Panc1 (cell line): ENCODE measurements at regions not wholly inside any gene's neighbourhood (a gene's known extent, or its start where the extent isn't known, plus 50 kb on each side); places are given as distances from the start of the nearest gene placed in this dataset.

ENCODE experiments used
- ATAC-seq: fragments of 200-7000 bp; cut with Tn5 transposase; 2 replicates; pipeline ENCODE4 v1.9.1; 2020; ENCODE audit warnings: mild to moderate bottlenecking, moderate library complexity
- BruUV-seq: library from RNA; stranded (reverse); fragments of 400-500 nt; replicated peaks from 2 replicates; lab custom pipeline; 2021; lab: Mats Ljungman, UMichigan
- CTCF ChIA-PET: fragments of 300-600 bp; sonication (Branson Sonifier 250); formaldehyde crosslinking; loops from one replicate; lab custom pipeline; 2022; ENCODE audit warnings: antibody characterized with exemption; lab: Charles Lee
- POLR2A ChIA-PET: fragments of 300-600 bp; sonication (Branson Sonifier 250); formaldehyde crosslinking; loops from one replicate; lab custom pipeline; 2022; ENCODE audit warnings: antibody characterized with exemption; lab: Charles Lee
- DNase-seq: peaks from one replicate; pipeline ENCODE4 v3.0.0-alpha.2; 2010; ENCODE audit warnings: low read depth, low spot score
- H3K27ac ChIP-seq: 2 replicates; pipeline ENCODE4 v1.5.1; 2011; ENCODE audit warnings: mild to moderate bottlenecking, low read length, inconsistent platforms
- H3K27me3 ChIP-seq: fragments of 200-500 bp; sonication (Bioruptor generic); 2 replicates; pipeline ENCODE4 v1.6.0; 2014; ENCODE audit warnings: low read length, inconsistent platforms; ENCODE audit not compliant: control insufficient read depth, insufficient read depth
- H3K36me3 ChIP-seq: fragments of 200-500 bp; sonication (Bioruptor generic); 2 replicates; pipeline ENCODE4 v1.5.1; 2014; ENCODE audit warnings: inconsistent platforms, mild to moderate bottlenecking, low read length, moderate library complexity; ENCODE audit not compliant: control insufficient read depth, insufficient read depth
- H3K4me1 ChIP-seq: 2 replicates; pipeline ENCODE4 v1.5.1; 2011; ENCODE audit warnings: inconsistent platforms, mild to moderate bottlenecking, low read length, moderate library complexity; ENCODE audit not compliant: control insufficient read depth, insufficient read depth
- H3K4me3 ChIP-seq, 2 experiments: 2 replicates each; pipeline ENCODE4 v1.5.1; 2011 to 2012; ENCODE audit warnings: low read depth in 2 of 2, low read length in 2 of 2, mild to moderate bottlenecking in 2 of 2, inconsistent platforms in 1 of 2, moderate library complexity in 1 of 2
- H3K9me3 ChIP-seq: fragments of 200-500 bp; sonication (Bioruptor generic); 2 replicates; pipeline ENCODE4 v1.5.1; 2014; ENCODE audit warnings: low read depth, mild to moderate bottlenecking, inconsistent platforms, low read length, moderate library complexity; ENCODE audit not compliant: control insufficient read depth, insufficient read depth
- POLR2AphosphoS5 ChIP-seq: IDR thresholded peaks from 2 replicates; pipeline ENCODE4 v1.6.1; 2012; ENCODE audit warnings: mild to moderate bottlenecking, low read depth, low read length, moderate library complexity
- SIN3A ChIP-seq: IDR thresholded peaks from 2 replicates; pipeline ENCODE4 v1.6.1; 2012; ENCODE audit warnings: low read depth, mild to moderate bottlenecking, low read length, moderate library complexity, borderline replicate concordance; ENCODE audit not compliant: insufficient read depth
- TCF7L2 ChIP-seq: IDR thresholded peaks from 2 replicates; pipeline ENCODE4 v1.6.1; 2011; ENCODE audit warnings: mild to moderate bottlenecking, low read depth, low read length, inconsistent platforms
- in situ Hi-C: cut with HindIII; loops from 2 replicates; pipeline ENCODE4 v1.10.0; 2016; ENCODE audit warnings: low sequenced_read_pairs, low pct_unique_long_range_greater_than_20kb
- intact Hi-C: fragments of 100-400 bp; cut with micrococcal nuclease; formaldehyde crosslinking; loops from one replicate; pipeline ENCODE4 v1.10.0; 2022; ENCODE audit not compliant: unreplicated experiment
- TF ChIP-seq, protein P1 (sequence below), 2 experiments: IDR thresholded peaks; 2 replicates each; pipeline ENCODE4 v1.6.1; 2011 to 2012; ENCODE audit warnings: low read depth in 2 of 2, control low read depth in 1 of 2, low read length in 1 of 2, mild to moderate bottlenecking in 1 of 2, moderate library complexity in 1 of 2; ENCODE audit not compliant: insufficient read depth in 1 of 2
- TF ChIP-seq, protein P2 (sequence below): fragments of 450-650 bp; IDR thresholded peaks from 2 replicates; pipeline ENCODE4 v1.5.1; 2017; ENCODE audit warnings: mild to moderate bottlenecking

DNA sequence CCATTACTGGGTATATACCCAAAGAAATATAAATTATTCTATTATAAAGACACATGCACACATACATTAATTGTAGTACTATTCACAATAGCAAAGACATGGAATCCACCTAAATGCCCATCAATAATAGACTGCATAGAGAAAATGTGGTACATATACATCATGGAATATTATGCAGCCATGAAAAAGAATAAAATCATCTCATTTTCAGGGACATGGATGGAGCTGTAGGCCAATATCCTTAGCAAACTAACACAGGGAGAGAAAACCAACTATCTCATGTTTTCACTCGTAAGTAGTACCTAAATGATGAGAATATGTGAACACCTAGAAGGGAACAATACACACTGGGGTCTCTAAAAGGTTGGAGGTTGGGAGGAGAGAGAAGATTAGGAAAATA lies 86.0 kb upstream of the GALNTL6 start:
- TF ChIP-seq POLR2AphosphoS5 (no peak), TCF7L2 (no peak), SIN3A (no peak)
- TF ChIP-seq, protein P1, sequence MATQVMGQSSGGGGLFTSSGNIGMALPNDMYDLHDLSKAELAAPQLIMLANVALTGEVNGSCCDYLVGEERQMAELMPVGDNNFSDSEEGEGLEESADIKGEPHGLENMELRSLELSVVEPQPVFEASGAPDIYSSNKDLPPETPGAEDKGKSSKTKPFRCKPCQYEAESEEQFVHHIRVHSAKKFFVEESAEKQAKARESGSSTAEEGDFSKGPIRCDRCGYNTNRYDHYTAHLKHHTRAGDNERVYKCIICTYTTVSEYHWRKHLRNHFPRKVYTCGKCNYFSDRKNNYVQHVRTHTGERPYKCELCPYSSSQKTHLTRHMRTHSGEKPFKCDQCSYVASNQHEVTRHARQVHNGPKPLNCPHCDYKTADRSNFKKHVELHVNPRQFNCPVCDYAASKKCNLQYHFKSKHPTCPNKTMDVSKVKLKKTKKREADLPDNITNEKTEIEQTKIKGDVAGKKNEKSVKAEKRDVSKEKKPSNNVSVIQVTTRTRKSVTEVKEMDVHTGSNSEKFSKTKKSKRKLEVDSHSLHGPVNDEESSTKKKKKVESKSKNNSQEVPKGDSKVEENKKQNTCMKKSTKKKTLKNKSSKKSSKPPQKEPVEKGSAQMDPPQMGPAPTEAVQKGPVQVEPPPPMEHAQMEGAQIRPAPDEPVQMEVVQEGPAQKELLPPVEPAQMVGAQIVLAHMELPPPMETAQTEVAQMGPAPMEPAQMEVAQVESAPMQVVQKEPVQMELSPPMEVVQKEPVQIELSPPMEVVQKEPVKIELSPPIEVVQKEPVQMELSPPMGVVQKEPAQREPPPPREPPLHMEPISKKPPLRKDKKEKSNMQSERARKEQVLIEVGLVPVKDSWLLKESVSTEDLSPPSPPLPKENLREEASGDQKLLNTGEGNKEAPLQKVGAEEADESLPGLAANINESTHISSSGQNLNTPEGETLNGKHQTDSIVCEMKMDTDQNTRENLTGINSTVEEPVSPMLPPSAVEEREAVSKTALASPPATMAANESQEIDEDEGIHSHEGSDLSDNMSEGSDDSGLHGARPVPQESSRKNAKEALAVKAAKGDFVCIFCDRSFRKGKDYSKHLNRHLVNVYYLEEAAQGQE (IDR thresholded peaks at IDR 0.05; ENCODE audit: insufficient read depth in 1 of 2, low read depth in 2 of 2, low read length in 1 of 2), result no peak
- TF ChIP-seq, protein P2, sequence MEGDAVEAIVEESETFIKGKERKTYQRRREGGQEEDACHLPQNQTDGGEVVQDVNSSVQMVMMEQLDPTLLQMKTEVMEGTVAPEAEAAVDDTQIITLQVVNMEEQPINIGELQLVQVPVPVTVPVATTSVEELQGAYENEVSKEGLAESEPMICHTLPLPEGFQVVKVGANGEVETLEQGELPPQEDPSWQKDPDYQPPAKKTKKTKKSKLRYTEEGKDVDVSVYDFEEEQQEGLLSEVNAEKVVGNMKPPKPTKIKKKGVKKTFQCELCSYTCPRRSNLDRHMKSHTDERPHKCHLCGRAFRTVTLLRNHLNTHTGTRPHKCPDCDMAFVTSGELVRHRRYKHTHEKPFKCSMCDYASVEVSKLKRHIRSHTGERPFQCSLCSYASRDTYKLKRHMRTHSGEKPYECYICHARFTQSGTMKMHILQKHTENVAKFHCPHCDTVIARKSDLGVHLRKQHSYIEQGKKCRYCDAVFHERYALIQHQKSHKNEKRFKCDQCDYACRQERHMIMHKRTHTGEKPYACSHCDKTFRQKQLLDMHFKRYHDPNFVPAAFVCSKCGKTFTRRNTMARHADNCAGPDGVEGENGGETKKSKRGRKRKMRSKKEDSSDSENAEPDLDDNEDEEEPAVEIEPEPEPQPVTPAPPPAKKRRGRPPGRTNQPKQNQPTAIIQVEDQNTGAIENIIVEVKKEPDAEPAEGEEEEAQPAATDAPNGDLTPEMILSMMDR, result no peak
- Histone ChIP-seq H3K27ac (no peak overlapping the region), H3K36me3 (no peaks in the 10 kb centered on the region), H3K9me3 (no peaks in the 10 kb centered on the region), H3K27me3 (no peaks in the 10 kb centered on the region), H3K4me1 (no peaks in the 10 kb centered on the region), H3K4me3 (no peak overlapping the region)
- intact Hi-C loops (no loop called here), in situ Hi-C loops (no loop called here)
- DNase-seq (no peak), ATAC-seq (no peak)
- ChIA-PET CTCF (no interaction called here), POLR2A (no interaction called here)
- BruUV-seq, result no TSS peak

DNA sequence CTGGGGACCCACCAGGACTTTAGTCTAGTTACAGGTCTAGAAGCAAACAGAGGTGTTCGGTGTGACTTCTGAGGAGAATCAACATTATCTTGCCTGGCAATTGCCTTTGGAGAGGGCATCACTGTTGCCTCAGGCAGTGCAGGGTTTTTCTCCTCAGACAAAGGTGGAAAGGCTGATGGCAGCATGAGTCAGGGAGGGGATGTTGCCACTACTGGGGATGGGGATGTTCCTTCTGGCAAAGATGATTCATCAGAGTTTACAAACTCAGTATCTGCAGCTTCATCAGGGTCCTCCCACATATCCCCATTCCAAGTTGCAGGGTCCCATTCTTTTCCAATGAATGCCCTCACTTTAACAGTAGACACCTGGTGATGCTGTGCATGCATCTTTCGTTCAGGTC lies 91.3 kb upstream of the GALNTL6 start:
- in situ Hi-C loops (no loop called here), intact Hi-C loops (no loop called here)
- H3K27ac ChIP-seq, result no peak overlapping the region
- no peak for TF ChIP-seq TCF7L2
- no peak for TF ChIP-seq POLR2AphosphoS5
- no peak for TF ChIP-seq SIN3A
- TF ChIP-seq, protein P2, result no peak
- TF ChIP-seq, protein P1 (IDR thresholded peaks at IDR 0.05; ENCODE audit: insufficient read depth in 1 of 2, low read depth in 2 of 2, low read length in 1 of 2), result no peak
- ATAC-seq, result no peak
- no TSS peak for BruUV-seq
- H3K9me3 ChIP-seq, result no peaks in the 10 kb centered on the region
- H3K4me3 ChIP-seq, result no peak overlapping the region
- no peaks in the 10 kb centered on the region for H3K27me3 ChIP-seq
- POLR2A ChIA-PET, result no interaction called here
- DNase-seq, result no peak
- no peaks in the 10 kb centered on the region for H3K36me3 ChIP-seq
- no peaks in the 10 kb centered on the region for H3K4me1 ChIP-seq
- CTCF ChIA-PET, result no interaction called here
